ENCODE measurements at regions not wholly inside any gene's neighbourhood (a gene's known extent, or its start where the extent isn't known, plus 50 kb on each side); places are given as distances from the start of the nearest gene placed in this dataset.

- TF ChIP-seq ZNF143 (CRISPR knock-in tag; IDR thresholded peaks at IDR 0.05): no peak
- no peak for TF ChIP-seq TCF7 (IDR thresholded peaks at IDR 0.05; ENCODE audit: low read depth)
- TF ChIP-seq PCBP1 (IDR thresholded peaks at IDR 0.05; ENCODE audit: borderline replicate concordance, low read depth, low read length): no peak
- TF ChIP-seq POLR2AphosphoS5 (IDR thresholded peaks at IDR 0.05; ENCODE audit: low read depth, low read length): no peak
- TF ChIP-seq SP1 (IDR thresholded peaks at IDR 0.05): no peak
- no peak for TF ChIP-seq SP1 (CRISPR knock-in tag; IDR thresholded peaks at IDR 0.05)
- no peak for TF ChIP-seq CTCF (CRISPR knock-in tag; IDR thresholded peaks at IDR 0.05)
Measured at GRCh38 chr12:66848967-66849366, 170.1 kb upstream of the GRIP1 start.

Measured in HepG2 (cell line).